ENCODE measurements at regions not wholly inside any gene's neighbourhood (a gene's known extent, or its start where the extent isn't known, plus 50 kb on each side); places are given as distances from the start of the nearest gene placed in this dataset.

- Histone ChIP-seq H3K4me1 (ENCODE audit: control insufficient read depth, insufficient read depth, low read length) (no peaks in the 10 kb centered on the region), H3K4me3 (ENCODE audit: low read depth in 2 of 2, low read length in 2 of 2) (no peak overlapping the region), H3K9me3 (ENCODE audit: control insufficient read depth, insufficient read depth, low read depth, low read length) (no peaks in the 10 kb centered on the region), H3K36me3 (ENCODE audit: control insufficient read depth, insufficient read depth, low read length) (no peaks in the 10 kb centered on the region), H3K27ac (ENCODE audit: low read length) (no peak overlapping the region), H3K27me3 (ENCODE audit: control insufficient read depth, insufficient read depth, low read length) (peaks cover 10% of the 10 kb centered on the region; the same call in 1 of the 2 replicates)
- ATAC-seq (no peak), DNase-seq (ENCODE audit: low read depth, low spot score) (no peak)
- intact Hi-C loops (cut with micrococcal nuclease; ENCODE audit: unreplicated experiment) (no loop called here), in situ Hi-C loops (cut with HindIII; ENCODE audit: low pct_unique_long_range_greater_than_20kb, low sequenced_read_pairs) (no loop called here)
- CTCF ChIA-PET: no interaction called here
- POLR2A ChIA-PET: no interaction called here
- TF ChIP-seq TCF7L2 (IDR thresholded peaks at IDR 0.05; ENCODE audit: low read depth, low read length): no peak
- no peak for TF ChIP-seq REST (IDR thresholded peaks at IDR 0.05; ENCODE audit: insufficient read depth in 1 of 2, low read depth in 2 of 2, low read length in 1 of 2)
- TF ChIP-seq CTCF (IDR thresholded peaks at IDR 0.05): no peak
- no peak for TF ChIP-seq SIN3A (IDR thresholded peaks at IDR 0.05; ENCODE audit: borderline replicate concordance, insufficient read depth, low read depth, low read length)
- TF ChIP-seq POLR2AphosphoS5 (IDR thresholded peaks at IDR 0.05; ENCODE audit: low read depth, low read length): no peak
- no TSS peak for BruUV-seq (replicated peaks)
Observed at GRCh38 chr2:60317034-60317386, 236.4 kb downstream of the BCL11A start.

- peaks cover 10% of the 10 kb centered on the region; the same call in 1 of the 2 replicates for H3K27me3 ChIP-seq (ENCODE audit: control insufficient read depth, insufficient read depth, low read length)
- in situ Hi-C loops (cut with HindIII; ENCODE audit: low pct_unique_long_range_greater_than_20kb, low sequenced_read_pairs) (no loop called here), intact Hi-C loops (cut with micrococcal nuclease; ENCODE audit: unreplicated experiment) (no loop called here)
- ChIA-PET CTCF (interaction anchor here (0.6 kb wide), 1 partner anchor 18 kb away, joined by 3 read pairs; no protein-coding TSS in a partner anchor), POLR2A (no interaction called here)
- H3K4me3 ChIP-seq (ENCODE audit: low read depth in 2 of 2, low read length in 2 of 2): no peak overlapping the region
- H3K4me1 ChIP-seq (ENCODE audit: control insufficient read depth, insufficient read depth, low read length): no peaks in the 10 kb centered on the region
- no TSS peak for BruUV-seq (replicated peaks)
- H3K27ac ChIP-seq (ENCODE audit: low read length): no peak overlapping the region
- no peak for TF ChIP-seq REST (IDR thresholded peaks at IDR 0.05; ENCODE audit: insufficient read depth in 1 of 2, low read depth in 2 of 2, low read length in 1 of 2)
- TF ChIP-seq SIN3A (IDR thresholded peaks at IDR 0.05; ENCODE audit: borderline replicate concordance, insufficient read depth, low read depth, low read length): no peak
- TF ChIP-seq CTCF (IDR thresholded peaks at IDR 0.05): no peak
- no peaks in the 10 kb centered on the region for H3K9me3 ChIP-seq (ENCODE audit: control insufficient read depth, insufficient read depth, low read depth, low read length)
- ATAC-seq (no peak), DNase-seq (ENCODE audit: low read depth, low spot score) (no peak)
- H3K36me3 ChIP-seq (ENCODE audit: control insufficient read depth, insufficient read depth, low read length): no peaks in the 10 kb centered on the region
Observed at GRCh38 chr2:60316381-60317033, 236.9 kb downstream of the BCL11A start.
